ENCODE measurements at regions not wholly inside any gene's neighbourhood (a gene's known extent, or its start where the extent isn't known, plus 50 kb on each side); places are given as distances from the start of the nearest gene placed in this dataset.
"Not testable (repeated sequence)": the region's sequence is repeated elsewhere in the genome, so short reads cannot be mapped to it uniquely, and the experiment has no call there.

DNA sequence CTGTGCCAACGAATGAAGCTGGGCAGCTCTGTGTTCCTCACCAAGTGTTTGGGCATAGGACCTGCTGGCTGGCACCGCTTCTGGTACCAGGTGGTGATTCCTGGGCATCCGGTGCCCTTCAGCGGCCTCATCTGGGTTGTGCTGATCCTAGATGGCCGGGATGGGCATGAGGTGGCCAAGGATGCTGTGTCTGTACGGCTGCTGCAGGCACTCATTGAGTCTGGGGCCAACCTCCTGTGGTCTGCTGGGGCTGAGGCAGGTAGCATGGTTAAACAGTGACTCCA is 96.1 kb upstream of the PLEKHM1 start:
- not testable (repeated sequence) for DNase-seq (ENCODE audit: low spot score)

DNA sequence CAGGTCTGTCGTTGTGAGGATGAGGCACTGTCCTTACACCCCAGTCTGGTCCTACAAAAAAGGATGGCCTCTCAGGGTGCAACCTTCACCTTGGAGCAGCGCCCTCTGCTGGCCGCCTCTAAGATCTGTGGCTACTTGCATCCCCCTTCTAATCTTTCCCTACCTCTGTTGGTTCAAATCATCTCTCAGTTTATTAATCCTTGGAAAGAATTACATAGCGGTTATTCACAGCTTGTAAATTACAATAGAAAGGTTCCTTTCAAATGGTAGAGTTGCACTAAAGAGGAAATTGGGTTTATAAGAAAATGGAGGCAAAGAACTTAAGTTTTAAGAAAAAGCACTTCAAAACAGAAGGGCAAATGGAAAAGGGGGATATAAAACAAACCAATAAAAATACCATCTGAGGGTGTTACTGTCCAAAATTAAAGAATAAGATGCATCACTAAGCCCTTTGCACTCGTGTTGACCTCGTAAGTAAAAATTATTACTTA is 102.0 kb upstream of the PLEKHM1 start:
- peak; percentile 57 for DNase-seq (ENCODE audit: low spot score)

DNA sequence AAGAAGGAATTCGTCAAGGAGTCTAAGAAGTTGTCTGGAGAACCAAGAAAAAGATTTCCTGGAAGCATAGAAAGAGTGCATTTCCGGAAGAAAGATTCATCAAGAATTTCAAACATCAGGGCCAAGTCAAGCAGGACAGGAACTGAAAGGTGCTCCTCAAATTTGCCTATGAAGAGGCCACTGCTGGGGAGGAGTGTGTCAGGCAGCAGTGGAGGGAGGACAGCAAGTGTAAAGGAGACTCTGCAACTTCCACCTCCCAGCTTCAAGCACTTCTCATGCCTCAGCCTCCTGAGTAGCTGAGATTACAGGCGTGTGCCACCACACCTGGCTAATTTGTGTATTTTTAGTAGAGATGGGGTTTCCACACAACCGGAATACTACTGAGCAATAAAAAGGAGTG is 105.8 kb upstream of the PLEKHM1 start:
- DNase-seq (ENCODE audit: low spot score): not testable (repeated sequence)

DNA sequence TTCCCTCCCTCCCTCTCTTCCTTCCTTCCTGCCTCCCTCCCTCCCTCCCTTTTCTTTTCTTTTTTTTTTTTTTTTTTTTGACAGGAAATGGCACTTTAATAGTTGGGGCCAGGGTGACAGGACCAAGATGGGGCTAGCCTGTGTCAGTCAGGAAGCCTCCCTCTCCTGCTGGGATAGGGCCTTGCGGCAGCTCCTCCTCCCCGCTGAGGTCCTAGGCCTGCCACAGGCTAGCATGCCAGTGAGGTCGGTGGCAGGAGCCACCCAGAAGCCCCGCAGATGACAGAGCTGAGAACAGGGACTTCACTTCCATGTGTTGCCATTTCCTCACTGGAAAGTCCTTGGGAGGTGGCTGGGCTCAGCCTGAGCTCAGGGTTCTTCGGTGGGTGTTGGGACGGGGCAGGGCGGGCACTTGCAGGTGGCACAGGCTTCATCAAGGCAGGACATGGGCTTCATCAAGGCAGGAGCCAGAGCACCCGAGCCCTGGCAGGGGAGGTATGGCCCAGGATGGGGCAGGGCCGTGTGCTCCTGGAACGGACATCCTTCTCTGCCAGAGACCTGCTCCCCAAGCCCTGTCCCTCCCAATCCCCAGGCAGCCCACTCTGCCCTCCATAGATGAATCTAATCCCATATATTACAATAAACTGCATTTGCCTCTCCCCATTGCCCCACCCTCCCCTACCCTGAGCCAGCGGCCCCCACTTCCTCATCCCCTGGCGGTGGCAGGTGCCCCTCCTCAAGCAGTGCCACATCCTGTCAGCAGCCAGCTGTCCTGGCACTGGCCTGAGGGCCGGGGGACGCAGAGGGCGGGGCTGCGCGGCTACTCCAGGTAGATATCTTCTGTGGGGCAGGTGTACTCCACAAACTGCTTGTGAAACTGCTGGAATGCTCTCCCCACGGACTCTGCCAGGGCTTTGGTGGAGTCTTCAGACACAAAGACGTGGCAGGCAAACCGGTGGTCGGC is 109.8 kb upstream of the PLEKHM1 start:
- not testable (repeated sequence) for DNase-seq (ENCODE audit: low spot score)

DNA sequence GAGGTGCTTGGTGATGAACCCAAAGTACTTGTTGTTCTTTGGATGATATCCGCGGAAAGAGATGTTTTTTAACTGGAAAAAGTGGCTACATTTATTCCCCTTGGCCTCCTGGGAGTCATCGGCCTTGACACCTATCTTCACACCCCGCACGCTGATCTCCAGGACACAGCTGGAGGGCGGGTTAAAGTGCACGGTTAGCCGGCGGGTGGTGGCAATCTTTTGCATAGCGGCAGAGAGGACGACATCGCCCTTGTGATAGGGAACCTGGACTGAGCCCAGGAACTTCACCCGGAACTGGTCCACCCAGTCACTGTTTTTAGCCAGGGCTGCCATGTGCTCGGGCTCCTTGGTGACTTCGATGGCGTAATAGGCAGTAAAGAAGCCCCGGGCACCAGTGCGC is 110.5 kb upstream of the PLEKHM1 start:
- DNase-seq (ENCODE audit: low spot score): not testable (repeated sequence)

DNA sequence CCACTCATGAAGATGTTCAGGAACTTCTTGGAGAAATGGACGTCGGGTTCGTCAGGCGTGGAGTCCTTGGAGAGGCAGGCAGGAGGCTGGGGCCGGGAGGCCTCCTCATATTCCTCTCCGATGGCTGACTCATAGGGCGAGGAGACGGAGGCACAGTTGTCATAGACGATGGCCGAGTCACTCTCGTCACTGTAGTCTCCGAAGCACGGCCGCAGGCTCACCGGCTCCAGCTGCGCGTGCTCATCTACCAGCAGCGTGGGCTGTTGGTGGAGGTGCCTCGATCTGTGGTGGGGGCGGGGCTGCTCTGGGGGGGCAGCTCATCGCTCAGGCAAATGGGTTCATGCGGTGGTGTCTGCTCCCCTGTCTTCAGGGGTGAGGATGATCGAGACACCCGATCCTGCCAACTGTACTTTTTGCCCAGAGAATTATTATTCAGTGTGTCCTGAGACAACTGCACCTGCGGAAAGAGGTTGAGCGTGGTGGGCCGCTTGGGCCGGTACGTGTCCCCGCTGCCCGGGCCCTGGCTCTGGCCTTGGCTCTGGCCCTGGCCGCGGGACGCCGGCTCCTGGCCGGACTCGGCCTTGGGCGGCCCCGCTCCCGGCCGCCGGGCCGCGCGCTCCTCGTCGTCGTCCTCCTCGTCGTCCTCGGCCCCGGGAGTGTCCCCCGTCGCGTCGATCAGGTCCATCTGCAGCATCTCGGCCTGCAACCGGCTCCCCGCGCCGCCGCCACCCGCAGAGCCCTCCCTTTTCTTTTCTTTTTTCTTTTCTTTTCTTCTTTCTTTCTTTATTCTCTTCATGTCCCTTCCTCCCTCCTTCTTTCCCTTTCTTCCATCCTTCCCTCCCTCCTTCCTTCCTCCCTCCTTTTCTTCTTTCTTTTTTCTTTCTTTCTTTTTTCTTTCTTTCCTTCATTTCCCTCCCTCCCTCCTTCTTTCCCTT is 111.4 kb upstream of the PLEKHM1 start:
- DNase-seq (ENCODE audit: low spot score): not testable (repeated sequence)

DNA sequence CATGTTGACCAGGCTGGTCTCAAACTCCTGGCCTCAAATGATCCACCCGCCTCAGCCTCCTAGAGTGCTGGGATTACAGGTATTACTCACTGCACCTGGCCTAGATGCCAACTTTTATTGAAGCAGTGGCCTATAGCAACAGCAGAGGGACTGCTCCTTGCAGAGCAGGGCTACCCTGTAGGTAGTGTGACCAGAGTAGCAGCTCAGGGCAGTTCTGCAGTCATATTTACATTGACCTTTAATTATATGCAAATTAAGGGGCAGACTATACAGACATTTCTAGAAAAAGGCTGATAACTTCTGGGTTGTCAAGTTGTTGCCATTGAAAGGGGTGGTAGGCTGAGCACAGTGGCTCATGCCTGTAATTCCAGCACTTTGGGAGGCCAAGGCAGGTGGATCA is 115.2 kb upstream of the PLEKHM1 start:
- not testable (repeated sequence) for DNase-seq (ENCODE audit: low spot score)

DNA sequence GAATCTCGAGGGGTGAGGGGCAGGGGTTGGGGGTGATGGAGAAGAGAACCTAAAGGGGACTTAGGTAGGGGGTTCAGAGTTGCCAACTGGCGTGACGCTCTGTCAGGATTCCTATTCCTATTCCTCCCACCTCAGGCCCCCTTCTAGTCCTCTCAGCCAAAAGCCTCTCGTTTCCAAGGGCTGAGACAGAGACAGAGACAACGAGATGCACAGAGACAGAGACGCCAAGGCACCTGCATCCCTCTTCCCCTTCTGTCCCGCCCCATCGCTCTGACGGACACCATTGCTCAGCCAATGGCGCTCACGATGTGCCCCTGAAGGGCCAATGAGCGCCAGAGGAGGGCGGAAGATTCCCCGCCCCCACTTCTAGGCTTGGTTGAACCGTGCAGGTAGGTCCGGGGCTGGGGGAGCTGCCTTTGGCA is 129.5 kb upstream of the PLEKHM1 start:
- peak; percentile 57 for DNase-seq (ENCODE audit: low spot score)

DNA sequence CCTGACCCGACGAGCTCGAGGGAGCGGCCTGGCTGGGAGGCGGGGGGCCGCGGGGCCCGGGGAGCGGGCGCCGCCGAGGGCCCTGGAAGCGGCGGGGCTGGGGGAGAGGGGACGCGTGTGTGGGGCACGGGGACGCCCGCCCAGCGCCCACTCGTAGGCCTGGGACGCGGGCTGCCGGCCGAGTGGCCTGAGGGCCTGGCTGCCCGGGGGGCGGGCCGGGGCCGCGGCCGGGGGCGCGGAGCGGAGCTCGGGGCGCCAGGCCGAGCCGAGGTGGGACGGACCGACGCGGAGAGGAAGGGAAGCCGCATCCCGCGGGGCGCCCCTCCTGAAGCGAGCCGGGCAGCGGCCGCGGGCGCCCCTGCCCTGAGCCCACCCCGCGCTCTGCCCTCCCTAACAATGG is 129.9 kb upstream of the PLEKHM1 start:
- not testable (repeated sequence) for DNase-seq (ENCODE audit: low spot score)

DNA sequence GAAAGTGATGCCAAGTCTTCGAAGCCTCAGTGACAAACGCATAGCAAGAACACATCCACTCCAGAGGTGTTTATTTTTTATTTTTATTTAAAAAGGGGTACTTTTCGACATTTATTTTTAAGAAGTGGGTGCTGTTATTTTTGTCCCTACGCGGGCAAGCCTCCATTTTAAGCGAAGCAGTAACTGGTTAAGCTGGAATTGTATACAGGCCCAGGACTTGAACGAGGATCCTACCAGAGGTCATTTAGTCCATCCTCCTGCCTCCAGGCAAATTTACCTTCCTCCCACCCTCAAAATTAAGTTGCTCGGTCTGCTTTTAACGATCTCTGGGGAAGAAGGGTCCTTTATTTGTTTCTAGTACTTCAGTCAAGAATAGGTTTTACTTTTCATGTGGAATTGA is 130.6 kb upstream of the PLEKHM1 start:
- DNase-seq (ENCODE audit: low spot score): not testable (repeated sequence)

DNA sequence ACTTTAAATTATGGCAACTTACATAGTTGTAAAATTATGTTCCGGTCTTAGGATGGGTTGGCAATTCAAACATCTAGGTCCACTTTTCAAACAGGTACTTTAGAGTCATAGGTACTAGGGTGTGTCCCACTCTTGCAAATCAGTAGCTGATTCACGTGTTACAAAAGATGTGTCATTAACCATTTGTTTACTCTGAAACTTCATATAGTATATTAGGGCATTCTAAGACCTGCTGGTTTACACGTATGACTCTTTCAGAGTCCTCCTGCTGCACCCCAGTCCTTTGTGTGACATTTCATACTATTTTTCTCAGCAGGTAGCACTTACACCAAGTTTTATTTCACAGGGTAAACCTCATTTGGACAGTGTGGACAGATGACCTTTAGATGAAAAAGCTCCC is 131.8 kb upstream of the PLEKHM1 start:
- not testable (repeated sequence) for DNase-seq (ENCODE audit: low spot score)

DNA sequence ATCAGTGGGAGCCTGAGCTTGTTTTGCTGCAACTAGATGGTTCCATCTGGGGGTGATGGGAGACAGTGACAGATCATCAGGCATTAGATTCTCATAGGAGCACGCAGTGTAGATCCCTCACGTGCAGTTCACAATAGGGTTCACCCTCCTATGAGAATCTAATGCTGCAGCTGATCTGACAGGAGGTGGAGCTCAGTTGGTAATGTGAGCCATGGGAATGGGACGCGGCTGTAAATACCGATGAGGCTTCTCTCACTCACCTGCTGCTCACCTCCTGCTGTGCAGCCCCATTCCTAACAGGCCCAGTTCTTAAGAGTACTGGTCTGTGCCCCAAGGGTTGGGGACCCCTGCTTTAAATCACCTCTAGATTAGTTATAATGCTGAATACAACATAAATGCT is 137.5 kb upstream of the PLEKHM1 start:
- no peak for DNase-seq (ENCODE audit: low spot score)

DNA sequence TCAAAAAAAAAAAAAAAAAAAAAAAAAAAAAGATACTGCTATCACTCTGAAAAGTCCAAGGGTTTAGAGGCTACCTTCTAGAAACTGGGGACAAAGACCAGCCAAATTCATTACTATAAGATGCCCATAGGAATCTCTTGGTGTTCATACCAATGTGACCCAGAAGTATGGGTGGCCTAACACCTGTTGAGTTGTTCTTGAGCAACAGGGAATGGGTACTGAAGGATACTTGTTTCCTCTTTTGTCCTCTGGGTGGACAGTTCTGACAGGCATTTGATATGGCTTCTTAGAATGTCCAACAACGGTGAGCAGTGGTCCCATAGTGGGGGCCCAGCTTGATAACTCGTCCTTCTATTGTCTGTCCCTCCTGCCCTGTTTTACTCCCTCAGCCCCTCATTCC is 141.4 kb upstream of the PLEKHM1 start:
- no peak for DNase-seq (ENCODE audit: low spot score)

DNA sequence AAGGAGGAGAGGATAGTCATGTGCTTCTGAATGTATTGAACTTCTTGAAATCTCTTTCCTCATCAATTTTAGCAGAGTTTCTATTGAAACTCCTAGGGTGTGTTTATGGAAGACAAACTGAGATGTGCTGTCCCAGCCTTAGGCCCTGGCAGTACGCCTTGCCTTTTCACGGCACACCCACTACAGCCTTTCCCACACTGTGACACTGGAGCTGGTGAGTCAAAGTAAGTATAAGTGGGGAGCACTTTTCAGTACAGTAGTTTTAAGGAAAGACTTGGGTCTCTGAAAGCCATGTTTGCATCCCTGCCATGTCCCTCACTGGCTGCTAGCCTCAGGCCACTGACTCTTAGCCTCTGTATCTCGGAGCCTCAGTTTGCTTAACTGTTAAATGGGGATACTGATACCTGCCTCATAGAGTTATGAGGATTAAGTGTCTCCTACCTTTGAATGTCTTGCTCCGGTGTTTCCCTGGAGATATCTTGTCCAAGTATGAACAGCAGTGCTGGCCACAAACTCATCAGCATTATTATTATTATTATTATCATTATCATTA is 144.7 kb upstream of the CRHR1 start:
- DNase-seq (ENCODE audit: low spot score): no peak

DNA sequence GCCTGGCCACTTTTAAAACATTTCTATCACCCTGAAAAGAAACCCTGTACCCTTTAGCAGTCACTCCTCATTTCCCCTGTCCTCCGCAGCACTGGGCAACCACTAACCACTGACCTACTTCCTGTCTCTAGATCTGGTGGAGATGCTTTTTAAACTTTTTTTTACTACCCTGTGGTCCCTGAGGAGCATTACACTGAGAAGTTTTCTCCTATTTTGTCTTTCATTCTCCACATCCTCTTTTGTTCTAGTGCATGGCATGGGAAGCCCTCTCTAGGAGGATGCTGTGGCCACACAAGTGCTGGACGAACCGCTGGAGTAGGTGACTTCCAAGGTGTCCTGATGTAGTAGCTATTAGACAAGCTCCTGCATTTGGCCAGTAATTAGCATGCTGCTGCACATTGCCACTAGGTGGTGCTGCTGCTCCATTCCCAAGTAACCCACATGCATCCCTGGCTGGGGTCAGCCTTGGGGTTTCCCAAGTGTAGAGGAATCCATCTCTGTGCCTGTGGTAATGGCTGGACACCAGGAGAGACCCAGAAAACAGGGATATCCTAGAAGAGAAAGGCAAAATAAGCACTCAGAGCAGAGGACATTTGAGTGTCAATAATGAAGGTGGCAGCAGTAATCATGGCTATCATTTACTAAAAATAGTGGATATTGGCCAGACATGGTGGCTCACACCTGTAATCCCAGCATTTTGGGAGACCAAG is 143.8 kb upstream of the CRHR1 start:
- DNase-seq (ENCODE audit: low spot score): peak; percentile 84

DNA sequence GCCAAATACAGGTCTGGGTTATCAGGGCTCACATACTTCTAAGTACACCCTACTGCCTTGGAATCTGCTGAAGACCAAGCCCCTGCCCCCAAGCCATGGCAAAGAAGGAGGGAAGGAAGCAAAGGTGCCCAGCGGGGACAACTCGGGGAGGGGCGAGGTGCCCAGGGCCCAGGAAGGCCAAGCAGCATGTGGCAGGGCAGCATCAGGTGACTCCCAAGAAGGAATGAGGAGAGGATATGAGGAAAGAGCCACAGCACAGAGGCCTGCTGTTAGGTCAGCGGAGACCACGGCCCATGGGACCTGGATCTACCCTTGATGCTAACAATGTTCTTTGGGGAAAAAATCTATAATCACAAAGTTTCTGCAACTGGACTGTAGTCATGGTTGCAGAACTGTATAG is 142.6 kb upstream of the CRHR1 start:
- no peak for DNase-seq (ENCODE audit: low spot score)

DNA sequence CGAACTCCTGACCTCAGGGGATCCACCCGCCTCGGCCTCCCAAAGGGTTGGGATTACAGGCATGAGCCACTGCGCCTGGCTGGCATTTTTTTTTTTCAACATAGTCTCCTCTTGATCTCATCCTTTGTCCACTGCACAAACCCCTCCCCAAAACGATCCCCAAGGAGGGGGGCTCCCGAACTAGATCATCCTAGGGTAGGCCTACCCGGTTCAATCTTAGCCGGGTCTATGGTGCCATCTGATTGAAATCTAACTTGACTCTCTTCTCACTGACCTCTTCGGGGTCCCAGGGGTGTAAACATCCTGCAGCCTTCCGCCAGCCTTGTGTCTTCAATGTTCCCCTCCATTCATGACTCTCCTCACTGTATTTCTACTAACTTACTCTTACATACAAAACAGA is 140.5 kb upstream of the CRHR1 start:
- no peak for DNase-seq (ENCODE audit: low spot score)

DNA sequence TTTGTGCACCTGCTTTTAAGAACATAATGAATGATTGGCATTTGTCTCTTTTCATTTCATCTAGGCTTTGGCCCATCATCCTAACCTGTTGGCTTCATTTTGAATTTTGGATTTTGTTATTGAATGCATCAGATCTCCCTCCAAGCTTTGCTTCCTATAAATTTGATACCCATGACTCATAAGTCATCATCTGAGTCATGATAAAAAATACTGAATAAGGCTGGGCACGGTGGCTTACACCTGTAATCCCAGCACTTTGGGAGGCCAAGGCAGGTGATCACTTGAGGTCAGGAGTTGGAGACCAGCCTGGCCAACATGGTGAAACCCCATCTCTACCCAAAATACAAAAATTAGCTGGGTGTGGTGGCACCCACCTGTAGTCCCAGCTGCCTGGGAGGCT is 139.5 kb upstream of the CRHR1 start:
- DNase-seq (ENCODE audit: low spot score): not testable (repeated sequence)

DNA sequence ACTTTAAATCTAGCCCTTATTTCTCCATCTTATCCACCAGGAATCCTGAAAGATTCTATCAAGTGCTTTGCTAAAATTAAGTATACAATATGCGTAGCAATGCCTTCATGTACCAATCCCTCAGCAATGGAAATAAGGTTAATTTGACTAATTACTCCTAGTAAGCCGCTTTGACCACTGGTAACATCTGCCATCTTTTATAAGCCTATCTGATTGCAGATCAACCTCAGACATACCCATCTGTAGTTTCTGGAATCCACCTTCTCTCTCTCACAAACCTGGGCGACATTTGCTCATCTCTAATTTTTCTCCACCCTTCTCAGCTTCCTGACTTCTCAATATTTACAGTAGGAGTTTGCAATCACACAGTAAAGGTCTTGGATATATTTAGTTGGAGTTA is 138.8 kb upstream of the CRHR1 start:
- DNase-seq (ENCODE audit: low spot score): no peak

DNA sequence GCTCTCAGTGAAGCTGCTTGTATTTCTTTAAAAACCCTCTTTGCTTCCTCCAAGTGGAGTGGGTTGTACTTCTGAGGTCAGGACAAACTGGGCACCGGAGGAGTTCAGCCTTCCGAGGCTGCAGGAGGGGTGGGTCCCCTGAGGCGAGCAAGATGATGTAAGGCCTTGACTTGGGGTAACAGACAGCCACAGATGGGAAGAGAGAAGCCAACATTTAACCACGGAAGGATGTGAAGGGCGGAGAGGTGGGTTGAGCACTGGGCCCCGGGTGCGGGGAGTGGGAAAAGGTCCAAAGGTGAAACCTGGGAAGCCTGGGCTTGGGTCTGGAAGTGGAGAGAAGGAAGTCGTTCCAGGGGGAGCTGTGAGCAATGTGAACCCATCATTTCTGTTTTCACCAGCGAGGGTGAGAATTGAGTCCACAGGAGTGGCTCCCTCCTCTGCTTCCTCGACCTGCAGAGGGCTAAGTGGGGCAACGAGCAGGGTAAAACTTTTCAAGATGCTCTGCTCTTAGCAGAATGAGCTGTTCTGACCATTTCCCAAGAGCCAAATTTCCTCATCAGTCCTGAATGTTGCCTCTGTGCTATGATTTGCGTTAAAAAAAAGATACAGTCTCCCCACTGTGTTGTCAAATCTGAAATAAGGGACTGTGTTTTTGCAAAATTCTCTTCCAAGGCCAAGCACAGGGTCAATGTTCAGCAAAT is 137.7 kb upstream of the CRHR1 start:
- no peak for DNase-seq (ENCODE audit: low spot score)

DNA sequence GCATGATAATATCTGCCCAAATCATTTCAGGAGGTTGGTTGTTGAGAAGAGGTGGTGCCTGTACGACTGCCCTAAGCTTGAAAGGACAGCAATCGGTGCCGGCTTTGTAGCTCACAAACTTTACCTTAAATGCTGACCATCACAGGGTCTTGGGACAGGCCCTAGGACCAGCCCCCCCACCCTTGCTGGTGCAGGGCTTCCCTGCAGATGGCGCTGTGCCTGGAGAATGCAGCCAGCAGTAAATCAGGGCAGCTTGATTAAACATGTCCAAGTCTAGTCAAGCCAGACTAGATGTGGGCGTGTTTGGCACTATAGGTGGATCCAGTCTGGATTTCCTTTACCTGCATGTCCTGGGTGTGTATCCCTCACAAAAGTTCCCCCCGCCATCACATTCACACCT is 135.5 kb upstream of the CRHR1 start:
- DNase-seq (ENCODE audit: low spot score): no peak
